Stomach (tissue), 8 donors: ENCODE measurements at regions not wholly inside any gene's neighbourhood (a gene's known extent, or its start where the extent isn't known, plus 50 kb on each side); places are given as distances from the start of the nearest gene placed in this dataset.

Experiments used
- DNase-seq, 2 donors: peaks; one replicate each; pipeline versions ENCODE4 v3.0.0 to v3.0.0-alpha.2; 2013 to 2019
- H3K27ac ChIP-seq, 5 donors: fragments of 200-600 bp in 4 of 5; sonication (generic) in 4 of 5; one replicate each; pipeline ENCODE4 v1.5.1; 2013 to 2019; ENCODE audit warnings: mild to moderate bottlenecking in 1 of 5, moderate library complexity in 1 of 5
- H3K27me3 ChIP-seq, 3 donors: fragments of 200-600 bp; sonication (generic); one replicate each; pipeline ENCODE4 v1.5.1; 2017 to 2019; ENCODE audit warnings: mixed run types in 1 of 3
- H3K36me3 ChIP-seq, 4 donors: fragments of 200-600 bp; sonication (generic); 1 replicate in 3 of 4; 2 replicates in 1 of 4; pipeline ENCODE4 v1.5.1; 2016 to 2019
- H3K4me1 ChIP-seq, 4 donors: fragments of 200-600 bp; sonication (generic); one replicate each; pipeline ENCODE4 v1.5.1; 2016 to 2019
- H3K4me3 ChIP-seq, 4 donors: fragments of 200-600 bp; sonication (generic) in 3 of 4; one replicate each; pipeline ENCODE4 v1.5.1; 2016 to 2019; ENCODE audit warnings: mild to moderate bottlenecking in 1 of 4
- H3K9me3 ChIP-seq, 4 donors: fragments of 200-600 bp; sonication (generic); one replicate each; pipeline ENCODE4 v1.5.1; 2016 to 2019
- CTCF ChIP-seq, 7 experiments: fragments of 450-650 bp in 4 of 7; fragments of 200-600 bp in 3 of 7; sonication (generic) in 3 of 7; IDR thresholded peaks; one replicate each; pipeline ENCODE4 v1.5.1; 2016 to 2019; ENCODE audit warnings: antibody characterized with exemption in 7 of 7, control low read depth in 2 of 7, mild to moderate bottlenecking in 1 of 7
- EP300 ChIP-seq: sonication (generic); formaldehyde crosslinking; IDR thresholded peaks from one replicate; pipeline ENCODE4 v1.6.1; 2017; ENCODE audit warnings: antibody characterized with exemption
- POLR2A ChIP-seq, 4 donors: fragments of 450-650 bp; IDR thresholded peaks; one replicate each; pipeline ENCODE4 v1.6.1; 2016; ENCODE audit warnings: antibody characterized with exemption in 4 of 4, control low read depth in 2 of 4, mild to moderate bottlenecking in 1 of 4, moderate library complexity in 1 of 4
- POLR2AphosphoS5 ChIP-seq, 3 donors: sonication (generic); formaldehyde crosslinking; IDR thresholded peaks; one replicate each; pipeline ENCODE4 v1.6.1; 2016; ENCODE audit warnings: antibody characterized with exemption in 3 of 3
- WGBS, 5 donors: extraction: QIAGEN DNeasy Blood & Tissue Kit in 3 of 5; methylation state at CpG; one replicate each; pipeline versions ENCODE4 v1.1.5 to v1.1.7; 2013 to 2018; 5-methylcytosine and 5-hydroxymethylcytosine counted together
- intact Hi-C: fragments of 100-400 bp; cut with DNase I; formaldehyde crosslinking; loops from one replicate; pipeline ENCODE4 v1.15.1; 2023; ENCODE audit warnings: low total_unique reads
- donor health status: healthy with polysubstance abuse.
- donor health status: Bipolar disorder and iron deficiency.
- donor health status: healthy.

DNA sequence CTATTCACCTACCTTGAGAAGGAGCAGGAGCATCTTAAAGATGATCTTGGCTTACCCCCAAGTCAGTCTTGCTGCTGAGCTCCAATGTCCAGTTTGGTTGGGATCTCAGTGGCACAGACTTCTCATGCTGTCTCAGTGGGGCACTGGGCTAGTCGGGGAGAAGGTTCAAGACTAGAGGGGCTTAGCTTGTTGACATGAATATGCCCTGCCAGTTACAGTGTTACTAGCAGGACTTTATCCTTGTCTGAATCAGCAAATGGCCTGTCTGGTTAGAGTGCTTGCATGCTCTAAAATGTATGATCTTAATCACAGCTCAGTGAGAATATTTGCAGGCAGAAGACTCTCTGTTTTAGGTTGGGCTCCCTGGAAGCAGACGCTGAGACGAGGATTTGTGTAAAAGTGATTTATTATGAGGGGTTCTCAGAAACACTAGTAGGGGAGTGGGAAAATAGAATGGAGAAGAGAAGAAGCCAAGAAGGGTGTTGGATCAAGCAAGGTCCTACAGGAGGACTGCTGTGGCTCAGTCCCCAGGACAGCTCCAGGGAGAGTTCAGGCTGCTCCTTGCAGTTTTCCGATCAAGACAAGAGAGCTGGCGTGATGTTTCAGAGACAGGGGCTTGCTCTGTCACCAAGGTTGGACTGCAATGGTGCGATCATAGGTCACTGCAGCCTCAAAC, 150.4 kb upstream of the HS3ST2 start:
- Histone ChIP-seq H3K27ac (no peak overlapping the region), H3K36me3 (no peaks in the 10 kb centered on the region), H3K4me3 (no peak overlapping the region), H3K4me1 (no peaks in the 10 kb centered on the region), H3K27me3 (peaks cover 0 to 61% (median 22%) of the 10 kb centered on the region in 3 donors), H3K9me3 (peaks cover 0 to 3% (median 0%) of the 10 kb centered on the region in 4 donors)
- TF ChIP-seq CTCF (IDR thresholded peaks at IDR 0.05) (no peak), POLR2AphosphoS5 (IDR thresholded peaks at IDR 0.05) (no peak), POLR2A (IDR thresholded peaks at IDR 0.05) (no peak), EP300 (no peak)
- intact Hi-C loops = no loop called here
- 78 to 87% (median 83%) methylated on average over 6 of the region's 6 CpGs for WGBS, 5 donors
- no peak for DNase-seq

- DNase-seq = no peak
- Histone ChIP-seq H3K4me3 (no peak overlapping the region), H3K4me1 (no peaks in the 10 kb centered on the region), H3K27ac (no peak overlapping the region), H3K36me3 (no peaks in the 10 kb centered on the region), H3K9me3 (peaks cover 0 to 3% (median 0%) of the 10 kb centered on the region in 4 donors), H3K27me3 (peaks cover 0 to 63% (median 28%) of the 10 kb centered on the region in 3 donors)
- WGBS, 5 donors = 71 to 79% (median 74%) methylated on average over 4 of the region's 4 CpGs
- TF ChIP-seq CTCF (IDR thresholded peaks at IDR 0.05) (no peak), POLR2A (IDR thresholded peaks at IDR 0.05) (no peak), POLR2AphosphoS5 (IDR thresholded peaks at IDR 0.05) (no peak), EP300 (no peak)
- intact Hi-C loops = no loop called here
These were observed 149.8 kb upstream of the HS3ST2 start for GRCh38 chr16:22664132-22664531.

DNA sequence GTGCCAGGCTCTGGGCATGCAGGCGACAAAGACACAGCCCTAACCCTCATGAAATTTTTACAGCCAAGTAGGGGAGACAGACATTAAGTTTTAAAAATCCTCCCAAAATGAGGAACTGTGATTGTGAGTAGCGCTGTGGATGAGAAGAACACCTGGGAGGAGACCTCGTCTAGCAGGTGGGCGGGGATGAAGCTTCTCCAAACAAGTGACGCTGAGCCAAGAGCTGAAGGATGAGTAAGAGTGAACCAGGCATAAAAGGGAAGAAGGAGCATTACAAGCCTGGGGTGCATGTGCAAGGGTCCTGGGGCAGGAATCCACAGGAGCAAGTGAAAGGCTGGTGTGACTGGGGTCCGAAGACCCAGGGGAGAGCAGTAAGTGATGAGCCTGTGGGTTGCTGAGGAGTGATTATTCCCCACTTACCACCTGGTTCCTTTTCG, 149.4 kb upstream of the HS3ST2 start:
- H3K27ac ChIP-seq = no peak overlapping the region
- intact Hi-C loops = no loop called here
- TF ChIP-seq CTCF (IDR thresholded peaks at IDR 0.05) (no peak), POLR2A (IDR thresholded peaks at IDR 0.05) (no peak), POLR2AphosphoS5 (IDR thresholded peaks at IDR 0.05) (no peak), EP300 (no peak)

DNA sequence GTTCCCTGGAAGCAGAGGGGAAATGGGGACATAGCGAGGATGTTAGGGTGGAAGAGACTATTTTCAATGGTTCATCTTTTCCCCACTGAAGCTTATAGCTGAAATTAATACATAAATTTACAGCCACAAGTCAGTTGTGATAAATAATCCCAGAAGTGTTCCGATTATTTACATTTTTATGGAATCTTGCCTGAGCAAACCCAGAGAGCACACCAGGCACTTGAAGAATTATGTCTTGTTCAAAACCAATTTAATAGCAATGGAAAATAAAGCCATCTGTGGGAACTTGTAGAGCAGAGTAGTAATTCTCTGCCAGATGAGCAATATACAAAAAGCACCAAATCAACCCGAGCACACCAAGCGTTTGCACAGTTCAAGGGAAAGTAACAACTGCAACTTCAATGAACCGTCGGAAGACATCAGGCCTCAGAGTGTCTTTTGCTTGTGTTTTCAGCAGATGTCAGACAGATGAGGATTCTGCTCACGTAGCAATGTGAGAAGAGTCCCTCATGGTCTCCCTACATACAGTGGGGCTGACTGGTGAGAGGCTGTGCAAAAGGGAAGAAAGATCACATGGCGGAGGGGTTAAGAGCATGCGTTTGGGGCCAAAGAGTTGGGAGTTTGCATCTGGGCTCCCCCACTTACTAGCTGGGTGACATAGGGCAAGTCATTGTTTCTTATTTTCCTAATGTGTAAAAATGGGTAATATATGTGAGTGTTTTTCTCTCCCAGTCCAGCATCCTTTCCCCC, 148.7 kb upstream of the HS3ST2 start:
- Histone ChIP-seq H3K9me3 (peaks cover 0 to 3% (median 0%) of the 10 kb centered on the region in 4 donors), H3K36me3 (no peaks in the 10 kb centered on the region), H3K4me3 (no peak overlapping the region), H3K27me3 (peaks cover 0 to 62% (median 28%) of the 10 kb centered on the region in 3 donors), H3K27ac (no peak overlapping the region), H3K4me1 (no peaks in the 10 kb centered on the region)
- intact Hi-C loops = no loop called here
- no peak for DNase-seq
- WGBS, 5 donors = 71 to 81% (median 78%) methylated on average over 9 of the region's 9 CpGs
- TF ChIP-seq CTCF (IDR thresholded peaks at IDR 0.05) (no peak), EP300 (no peak), POLR2AphosphoS5 (IDR thresholded peaks at IDR 0.05) (no peak), POLR2A (IDR thresholded peaks at IDR 0.05) (no peak)

More for the DNA sequence above, 149.4 kb upstream of the HS3ST2 start:
- Histone ChIP-seq H3K36me3 (no peaks in the 10 kb centered on the region), H3K4me1 (no peaks in the 10 kb centered on the region), H3K27me3 (peaks cover 0 to 60% (median 28%) of the 10 kb centered on the region in 3 donors), H3K9me3 (peaks cover 0 to 3% (median 0%) of the 10 kb centered on the region in 4 donors), H3K4me3 (no peak overlapping the region)
- 73 to 82% (median 78%) methylated on average over 7 of the region's 7 CpGs for whole genome bisulfite sequencing, 5 donors
- DNase-seq = no peak
